H9 (cell line): ENCODE measurements at regions not wholly inside any gene's neighbourhood (a gene's known extent, or its start where the extent isn't known, plus 50 kb on each side); places are given as distances from the start of the nearest gene placed in this dataset.
A peak's percentile ranks its signal among the peaks of the same experiment; 100 is the strongest.

Experiments
- DNase-seq: peaks from one replicate; pipeline ENCODE4 v3.0.0-alpha.2; 2017
- H2AFZ ChIP-seq: one replicate; pipeline ENCODE4 v1.6.1; 2013; ENCODE audit warnings: mild to moderate bottlenecking, low read length, control low read depth, moderate library complexity
- H2AK5ac ChIP-seq: 2 replicates; pipeline ENCODE4 v1.6.1; 2013; ENCODE audit warnings: low read length, control low read depth, mixed read lengths; ENCODE audit not compliant: insufficient read length
- H2BK120ac ChIP-seq: one replicate; pipeline ENCODE4 v1.6.1; 2013; ENCODE audit warnings: low read depth, mild to moderate bottlenecking, low read length, control low read depth, inconsistent platforms; ENCODE audit not compliant: poor library complexity, severe bottlenecking
- H2BK12ac ChIP-seq: 2 replicates; pipeline ENCODE4 v1.6.1; 2013; ENCODE audit warnings: low read length, control low read depth, mixed read lengths, low read depth; ENCODE audit not compliant: insufficient read length
- H2BK15ac ChIP-seq: 2 replicates; pipeline ENCODE4 v1.6.1; 2013; ENCODE audit warnings: low read depth, low read length, control low read depth
- H2BK20ac ChIP-seq: one replicate; pipeline ENCODE4 v1.6.1; 2013; ENCODE audit warnings: low read depth, mild to moderate bottlenecking, low read length, control low read depth, inconsistent platforms; ENCODE audit not compliant: poor library complexity, severe bottlenecking
- H2BK5ac ChIP-seq: 2 replicates; pipeline ENCODE4 v1.6.1; 2013; ENCODE audit warnings: low read length, control low read depth, mixed read lengths; ENCODE audit not compliant: insufficient read length
- H3K14ac ChIP-seq: 2 replicates; pipeline ENCODE4 v1.6.1; 2013; ENCODE audit warnings: low read length, control low read depth; ENCODE audit not compliant: insufficient read depth
- H3K18ac ChIP-seq: 2 replicates; pipeline ENCODE4 v1.6.1; 2013; ENCODE audit warnings: low read depth, mild to moderate bottlenecking, mixed read lengths, low read length, control low read depth; ENCODE audit not compliant: insufficient read length
- H3K23ac ChIP-seq: 2 replicates; pipeline ENCODE4 v1.6.1; 2013; ENCODE audit warnings: low read length, control low read depth, mixed read lengths, low read depth; ENCODE audit not compliant: insufficient read length
- H3K23me2 ChIP-seq: 2 replicates; pipeline ENCODE4 v1.6.1; 2013; ENCODE audit warnings: low read depth, mild to moderate bottlenecking, mixed read lengths, low read length, control low read depth; ENCODE audit not compliant: insufficient read length, poor library complexity, severe bottlenecking
- H3K27ac ChIP-seq: 2 replicates; pipeline ENCODE4 v1.5.1; 2013; ENCODE audit warnings: low read length, control low read depth, mixed read lengths, low read depth; ENCODE audit not compliant: insufficient read length
- H3K27me3 ChIP-seq: 2 replicates; pipeline ENCODE4 v1.6.1; 2013; ENCODE audit warnings: low read length, control low read depth, inconsistent platforms; ENCODE audit not compliant: insufficient read depth
- H3K4ac ChIP-seq: 2 replicates; pipeline ENCODE4 v1.6.1; 2013; ENCODE audit warnings: low read depth, mild to moderate bottlenecking, control low read depth, inconsistent platforms, low read length, moderate library complexity
- H3K4me1 ChIP-seq: 2 replicates; pipeline ENCODE4 v1.6.1; 2013; ENCODE audit warnings: low read length, control low read depth, inconsistent platforms; ENCODE audit not compliant: insufficient read depth
- H3K4me2 ChIP-seq: 2 replicates; pipeline ENCODE4 v1.6.1; 2013; ENCODE audit warnings: low read length, control low read depth, mixed read lengths; ENCODE audit not compliant: insufficient read length, insufficient read depth
- H3K56ac ChIP-seq: 2 replicates; pipeline ENCODE4 v1.6.1; 2013; ENCODE audit warnings: low read depth, mild to moderate bottlenecking, mixed read lengths, low read length, control low read depth; ENCODE audit not compliant: insufficient read length
- H3K79me1 ChIP-seq: 2 replicates; pipeline ENCODE4 v1.6.1; 2013; ENCODE audit warnings: low read depth, mild to moderate bottlenecking, moderate library complexity, low read length, control low read depth, inconsistent platforms; ENCODE audit not compliant: insufficient read depth, poor library complexity, severe bottlenecking
- H3K79me2 ChIP-seq: 2 replicates; pipeline ENCODE4 v1.6.1; 2013; ENCODE audit warnings: low read length, control low read depth, inconsistent platforms; ENCODE audit not compliant: insufficient read depth
- H3K9ac ChIP-seq: 2 replicates; pipeline ENCODE4 v1.6.1; 2013; ENCODE audit warnings: low read length, control low read depth, mixed read lengths; ENCODE audit not compliant: insufficient read length; ENCODE audit errors: extremely low read depth
- H3K9me3 ChIP-seq: one replicate; pipeline ENCODE4 v1.6.1; 2013; ENCODE audit warnings: low read depth, low read length, inconsistent platforms; ENCODE audit not compliant: control insufficient read depth
- H3T11ph ChIP-seq: one replicate; pipeline ENCODE4 v1.6.1; 2013; ENCODE audit warnings: mild to moderate bottlenecking, low read length, control low read depth, inconsistent platforms
- H4K20me1 ChIP-seq: one replicate; pipeline ENCODE4 v1.6.1; 2013; ENCODE audit not compliant: control insufficient read depth, insufficient read length, insufficient read depth
- H4K5ac ChIP-seq: 2 replicates; pipeline ENCODE4 v1.6.1; 2013; ENCODE audit warnings: low read depth, mild to moderate bottlenecking, mixed read lengths, low read length, control low read depth; ENCODE audit not compliant: insufficient read length
- H4K8ac ChIP-seq: replicated peaks from 2 replicates; pipeline ENCODE4 v1.6.1; 2013; ENCODE audit warnings: low read length, control low read depth, mixed read lengths, low read depth; ENCODE audit not compliant: insufficient read length
- H4K91ac ChIP-seq: 2 replicates; pipeline ENCODE4 v1.6.1; 2013; ENCODE audit warnings: low read depth, mild to moderate bottlenecking, moderate library complexity, mixed read lengths, low read length, control low read depth; ENCODE audit not compliant: insufficient read length
- H3K27ac Mint-ChIP-seq, 3 experiments: 2 replicates in 2 of 3; 3 replicates in 1 of 3; pipeline ENCODE4 v1.8.0; 2020 to 2021; ENCODE audit warnings: mixed read lengths in 3 of 3, mild to moderate bottlenecking in 1 of 3, moderate library complexity in 1 of 3
- H3K27me3 Mint-ChIP-seq: 2 replicates; pipeline ENCODE4 v1.8.0; 2021; ENCODE audit warnings: low read depth, mild to moderate bottlenecking, moderate library complexity, mixed read lengths
- H3K36me3 Mint-ChIP-seq, 3 experiments: 2 replicates in 2 of 3; 3 replicates in 1 of 3; pipeline ENCODE4 v1.8.0; 2020 to 2021; ENCODE audit warnings: low read depth in 3 of 3, mixed read lengths in 3 of 3; ENCODE audit not compliant: insufficient read depth in 1 of 3
- H3K4me1 Mint-ChIP-seq, 2 experiments: 2 replicates each; pipeline ENCODE4 v1.8.0; 2020; ENCODE audit warnings: mixed read lengths in 2 of 2
- H3K4me3 Mint-ChIP-seq, 2 experiments: 2 replicates in 1 of 2; 3 replicates in 1 of 2; pipeline ENCODE4 v1.8.0; 2020 to 2021; ENCODE audit warnings: mild to moderate bottlenecking in 2 of 2, mixed read lengths in 2 of 2, moderate library complexity in 1 of 2
- H3K9me3 Mint-ChIP-seq, 2 experiments: 2 replicates in 1 of 2; 3 replicates in 1 of 2; pipeline ENCODE4 v1.8.0; 2020; ENCODE audit warnings: mild to moderate bottlenecking in 2 of 2, mixed read lengths in 2 of 2, moderate library complexity in 1 of 2
- WGBS: extraction: QIAGEN DNeasy Blood & Tissue Kit; methylation state at CpG from one replicate; pipeline ENCODE4 v1.1.7; 2013; ENCODE audit warnings: missing lambda C conversion rate, low lambda C conversion rate, mixed read lengths; ENCODE audit not compliant: insufficient read length; ENCODE audit errors: extremely low coverage; 5-methylcytosine and 5-hydroxymethylcytosine counted together
- TF ChIP-seq, protein P1 (sequence below): fragments of 200-600 bp; sonication (generic); conservative IDR thresholded peaks from 3 replicates; pipeline ENCODE4 v1.8.0; 2021; ENCODE audit warnings: antibody characterized with exemption, mild to moderate bottlenecking

DNA sequence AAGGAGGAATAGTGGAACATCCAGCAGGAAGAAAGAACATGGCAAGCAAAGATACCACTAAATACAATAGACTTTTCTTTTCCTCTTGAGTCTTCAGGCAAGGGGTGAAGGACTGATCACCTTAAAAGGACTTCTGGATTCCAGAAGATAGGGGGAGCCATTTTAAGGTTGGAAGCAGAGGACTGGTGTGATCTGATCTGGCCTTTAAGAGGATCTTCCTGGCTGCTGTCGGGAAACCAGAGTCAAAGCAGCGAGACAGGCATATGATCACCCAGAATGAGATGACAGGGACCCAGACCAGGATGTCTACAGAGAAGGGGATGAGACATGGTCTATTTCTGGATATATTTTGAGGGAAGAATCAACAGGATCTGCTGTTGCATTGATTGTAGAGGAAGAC, 558.0 kb downstream of the STK39 start:
- Histone ChIP-seq H3K14ac (no peak overlapping the region), H2BK15ac (no peak overlapping the region), H3K27me3 (no peaks in the 10 kb centered on the region), H3K23me2 (no peaks in the 10 kb centered on the region), H4K8ac (no peak overlapping the region), H3T11ph (no peak overlapping the region), H3K27ac (no peak overlapping the region), H4K5ac (no peak overlapping the region), H3K9me3 (no peaks in the 10 kb centered on the region), H2BK20ac (no peak overlapping the region), H2AFZ (no peak overlapping the region), H2BK12ac (no peak overlapping the region), H3K56ac (no peak overlapping the region), H3K4me1 (peaks cover 3% of the 10 kb centered on the region; the same call in 1 of the 2 replicates), H2BK120ac (no peak overlapping the region), H2BK5ac (no peak overlapping the region), H4K20me1 (no peaks in the 10 kb centered on the region), H3K4ac (no peak overlapping the region), H3K79me2 (no peaks in the 10 kb centered on the region), H4K91ac (no peak overlapping the region), H2AK5ac (no peak overlapping the region), H3K23ac (no peak overlapping the region), H3K18ac (no peak overlapping the region), H3K9ac (no peak overlapping the region), H3K4me2 (no peak overlapping the region), H3K79me1 (no peaks in the 10 kb centered on the region)
- TF ChIP-seq, protein P1, sequence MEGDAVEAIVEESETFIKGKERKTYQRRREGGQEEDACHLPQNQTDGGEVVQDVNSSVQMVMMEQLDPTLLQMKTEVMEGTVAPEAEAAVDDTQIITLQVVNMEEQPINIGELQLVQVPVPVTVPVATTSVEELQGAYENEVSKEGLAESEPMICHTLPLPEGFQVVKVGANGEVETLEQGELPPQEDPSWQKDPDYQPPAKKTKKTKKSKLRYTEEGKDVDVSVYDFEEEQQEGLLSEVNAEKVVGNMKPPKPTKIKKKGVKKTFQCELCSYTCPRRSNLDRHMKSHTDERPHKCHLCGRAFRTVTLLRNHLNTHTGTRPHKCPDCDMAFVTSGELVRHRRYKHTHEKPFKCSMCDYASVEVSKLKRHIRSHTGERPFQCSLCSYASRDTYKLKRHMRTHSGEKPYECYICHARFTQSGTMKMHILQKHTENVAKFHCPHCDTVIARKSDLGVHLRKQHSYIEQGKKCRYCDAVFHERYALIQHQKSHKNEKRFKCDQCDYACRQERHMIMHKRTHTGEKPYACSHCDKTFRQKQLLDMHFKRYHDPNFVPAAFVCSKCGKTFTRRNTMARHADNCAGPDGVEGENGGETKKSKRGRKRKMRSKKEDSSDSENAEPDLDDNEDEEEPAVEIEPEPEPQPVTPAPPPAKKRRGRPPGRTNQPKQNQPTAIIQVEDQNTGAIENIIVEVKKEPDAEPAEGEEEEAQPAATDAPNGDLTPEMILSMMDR, result peak; percentile 77
- no CpG with 5 or more reads among the region's 2 CpGs for WGBS
- DNase-seq, result peak; percentile 55
- H3K9me3 Mint-ChIP-seq, result no peaks in the 10 kb centered on the region; a peak in 1 of 5 replicates
- H3K27me3 Mint-ChIP-seq, result no peaks in the 10 kb centered on the region
- H3K4me1 Mint-ChIP-seq, result peaks cover 10 to 13% of the 10 kb centered on the region in 2 experiments
- H3K36me3 Mint-ChIP-seq, result peaks cover 0 to 7% (median 2%) of the 10 kb centered on the region in 3 experiments; a peak in 3 of 7 replicates
- peak overlapping the region in 2 of 3 experiments; percentile 12 to 21; a peak in 2 of 7 replicates for H3K27ac Mint-ChIP-seq
- H3K4me3 Mint-ChIP-seq, result no peak overlapping the region
